ENCODE measurements at regions not wholly inside any gene's neighbourhood (a gene's known extent, or its start where the extent isn't known, plus 50 kb on each side); places are given as distances from the start of the nearest gene placed in this dataset.

DNA sequence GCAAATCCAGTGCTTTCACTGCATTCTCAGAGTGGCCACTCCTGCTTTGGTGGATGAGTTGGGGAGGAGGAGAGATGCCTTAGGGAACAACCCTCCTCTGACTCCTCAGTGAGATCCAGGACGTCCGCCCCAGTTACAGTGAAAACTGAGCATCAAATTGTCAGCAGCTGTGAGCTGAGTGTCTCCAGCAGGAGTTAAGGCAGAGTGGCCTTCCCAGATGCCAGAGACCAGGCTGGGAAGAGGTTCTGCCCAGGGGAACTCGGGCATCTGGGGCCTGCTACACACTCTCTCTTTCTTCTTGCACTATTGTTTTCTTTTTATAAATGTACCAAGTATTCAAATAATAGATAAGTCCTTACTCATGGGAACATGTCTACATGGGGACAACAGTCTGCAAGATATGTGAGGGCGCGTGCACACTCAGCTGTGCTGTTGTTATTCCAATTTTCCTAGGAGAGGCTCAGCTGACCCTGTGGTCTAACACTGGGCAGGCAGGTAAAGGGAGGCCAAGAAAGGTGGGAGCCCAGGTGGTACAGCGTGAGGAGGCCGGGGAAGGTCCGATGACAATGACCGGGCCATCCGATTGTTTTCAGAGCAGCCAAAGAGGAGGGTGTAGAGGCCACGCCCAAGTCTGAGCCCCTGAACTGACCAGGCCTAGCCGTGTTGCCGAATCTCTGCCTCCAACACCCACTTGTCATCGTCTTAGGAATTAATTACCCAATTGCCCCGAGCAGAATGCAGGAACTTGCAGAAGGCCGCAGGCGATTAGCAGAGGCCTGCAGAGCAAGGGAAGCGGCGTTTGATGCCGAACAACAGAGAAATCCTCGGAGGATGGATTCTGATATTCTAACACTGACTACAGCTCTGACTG is 166.9 kb downstream of the ANAPC1 start:
- DNase-seq (ENCODE audit: low read depth in 4 of 4, low spot score in 2 of 4), result no peak
